ENCODE measurements at regions not wholly inside any gene's neighbourhood (a gene's known extent, or its start where the extent isn't known, plus 50 kb on each side); places are given as distances from the start of the nearest gene placed in this dataset.

- H3K4me3 ChIP-seq (ENCODE audit: low read length) = no peak overlapping the region
- DNase-seq (ENCODE audit: low read depth) = peak; percentile 8
- TF ChIP-seq CTCF (IDR thresholded peaks at IDR 0.05; ENCODE audit: insufficient read depth, low read depth, low read length, missing control alignments) = no peak
Measured at GRCh38 chr6:147738099-147738498, 229.6 kb downstream of the SAMD5 start.

GRCh38 chr6:147738516-147739162, 230.1 kb downstream of the SAMD5 start:
- no peak for DNase-seq (ENCODE audit: low read depth)

DNA sequence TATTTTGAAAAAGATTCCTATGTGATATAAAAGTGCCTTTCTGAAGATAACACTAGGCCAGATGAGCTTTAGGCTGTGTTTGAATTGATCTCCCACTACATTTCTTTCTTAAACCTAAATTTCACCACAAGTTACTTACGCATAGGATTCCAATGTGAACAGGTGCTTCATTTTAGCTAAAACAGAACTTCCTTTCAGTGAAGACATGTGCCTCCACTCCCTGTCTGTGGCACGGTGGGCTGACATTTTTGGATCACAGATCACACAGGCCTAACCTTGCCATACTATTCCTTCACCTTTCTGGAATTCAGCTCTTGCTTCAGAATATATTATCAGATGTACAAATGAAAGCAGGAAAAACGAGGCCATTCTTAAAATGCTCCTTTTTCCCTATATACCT, 231.8 kb downstream of the SAMD5 start:
- no peak overlapping the region for H3K4me3 ChIP-seq (ENCODE audit: low read length)
- TF ChIP-seq CTCF (IDR thresholded peaks at IDR 0.05; ENCODE audit: insufficient read depth, low read depth, low read length, missing control alignments) = no peak

More at GRCh38 chr6:147738516-147739162, 230.1 kb downstream of the SAMD5 start:
- H3K4me3 ChIP-seq (ENCODE audit: low read length) = no peak overlapping the region
- no peak for TF ChIP-seq CTCF (IDR thresholded peaks at IDR 0.05; ENCODE audit: insufficient read depth, low read depth, low read length, missing control alignments)

GRCh38 chr6:147740916-147741315, 232.4 kb downstream of the SAMD5 start:
- H3K4me3 ChIP-seq (ENCODE audit: low read length) = no peak overlapping the region
- no peak for DNase-seq (ENCODE audit: low read depth)
- TF ChIP-seq CTCF (IDR thresholded peaks at IDR 0.05; ENCODE audit: insufficient read depth, low read depth, low read length, missing control alignments) = no peak

More for the DNA sequence above, 231.8 kb downstream of the SAMD5 start:
- DNase-seq (ENCODE audit: low read depth) = no peak

GRCh38 chr6:147741389-147741788, 232.9 kb downstream of the SAMD5 start:
- H3K4me3 ChIP-seq (ENCODE audit: low read length) = no peak overlapping the region
- DNase-seq (ENCODE audit: low read depth) = peak; percentile 18
- no peak for TF ChIP-seq CTCF (IDR thresholded peaks at IDR 0.05; ENCODE audit: insufficient read depth, low read depth, low read length, missing control alignments)

DNA sequence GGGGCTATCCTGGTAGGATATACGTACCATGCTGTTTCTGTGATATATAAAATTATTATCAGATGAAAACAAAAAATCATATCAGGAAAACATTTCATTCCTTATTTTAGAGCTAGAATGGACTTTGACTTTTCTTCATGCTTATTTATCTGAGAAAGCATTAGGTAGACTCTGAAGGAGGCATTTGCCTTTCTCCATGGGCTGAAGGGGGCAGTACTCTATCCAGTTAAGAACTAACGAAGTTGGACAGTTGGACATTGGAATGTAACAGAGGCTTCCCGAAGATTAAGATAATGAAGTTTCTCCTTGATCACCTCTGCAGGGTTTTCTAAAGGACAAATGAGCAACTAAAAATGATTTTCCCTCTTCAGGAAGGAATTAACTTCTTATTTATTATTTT, 233.9 kb downstream of the SAMD5 start:
- H3K4me3 ChIP-seq (ENCODE audit: low read length) = no peak overlapping the region
- TF ChIP-seq CTCF (IDR thresholded peaks at IDR 0.05; ENCODE audit: insufficient read depth, low read depth, low read length, missing control alignments) = no peak
- no peak for DNase-seq (ENCODE audit: low read depth)

DNA sequence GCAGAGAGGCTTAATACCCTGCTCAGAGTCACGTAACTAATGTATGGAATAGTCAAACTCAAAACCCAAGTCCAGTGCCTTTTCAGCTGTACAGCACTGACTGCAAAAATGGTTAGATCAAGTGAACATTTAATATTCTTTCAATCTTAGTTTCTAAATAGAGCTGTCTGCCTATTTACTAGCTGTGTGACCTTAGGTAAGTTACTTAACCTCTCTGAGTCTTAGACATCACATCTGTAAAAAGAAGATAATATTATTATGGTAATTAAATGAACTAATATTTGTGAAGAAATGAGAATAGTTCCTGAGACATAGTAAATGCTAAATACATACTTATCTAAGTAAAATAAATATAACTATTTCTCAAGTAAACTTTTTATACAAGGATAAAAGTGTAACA, 235.5 kb downstream of the SAMD5 start:
- DNase-seq (ENCODE audit: low read depth) = no peak
- TF ChIP-seq CTCF (IDR thresholded peaks at IDR 0.05; ENCODE audit: insufficient read depth, low read depth, low read length, missing control alignments) = no peak
- H3K4me3 ChIP-seq (ENCODE audit: low read length) = no peak overlapping the region
